ENCODE measurements at regions not wholly inside any gene's neighbourhood (a gene's known extent, or its start where the extent isn't known, plus 50 kb on each side); places are given as distances from the start of the nearest gene placed in this dataset.

- Histone ChIP-seq H3K4me1 (ENCODE audit: insufficient read depth) (peaks cover 58% of the 10 kb centered on the region), H3F3A (replicated peaks; ENCODE audit: low read depth) (peaks cover 18% of the 10 kb centered on the region; the same call in 1 of the 2 replicates), H4K20me1 (replicated peaks; ENCODE audit: insufficient read depth) (no peaks in the 10 kb centered on the region), H2AFZ (no peak overlapping the region), H3K9me2 (ENCODE audit: insufficient read depth) (peaks cover 13% of the 10 kb centered on the region), H3K36me3 (ENCODE audit: insufficient read depth) (no peaks in the 10 kb centered on the region), H3K4me3 (peak overlapping the region; percentile 3; the same call in 1 of the 2 replicates), H3K27me3 (ENCODE audit: insufficient read depth) (no peaks in the 10 kb centered on the region), H3K27ac (ENCODE audit: low read depth) (peak overlapping the region; percentile 94), H3K4me2 (peak overlapping the region; percentile 37), H3K79me2 (replicated peaks; ENCODE audit: insufficient read depth) (no peaks in the 10 kb centered on the region)
- Mint-ChIP-seq H3K27me3 (ENCODE audit: insufficient read depth, low read depth, poor library complexity) (peaks cover 7% of the 10 kb centered on the region), H3K4me3 (no peak overlapping the region), H3K4me1 (peaks cover 59% of the 10 kb centered on the region), H3K9me3 (no peaks in the 10 kb centered on the region), H3K27ac (peak overlapping the region; percentile 96), H3K36me3 (ENCODE audit: low read depth) (no peaks in the 10 kb centered on the region)
- DNase-seq (ENCODE audit: low spot score), result peak; percentile 26
- peak; percentile 17; the same call in 2 of the 3 replicates for ATAC-seq
- peak; percentile 94 for TF ChIP-seq NANOG (IDR thresholded peaks at IDR 0.05; ENCODE audit: borderline replicate concordance)
- TF ChIP-seq, protein P1, sequence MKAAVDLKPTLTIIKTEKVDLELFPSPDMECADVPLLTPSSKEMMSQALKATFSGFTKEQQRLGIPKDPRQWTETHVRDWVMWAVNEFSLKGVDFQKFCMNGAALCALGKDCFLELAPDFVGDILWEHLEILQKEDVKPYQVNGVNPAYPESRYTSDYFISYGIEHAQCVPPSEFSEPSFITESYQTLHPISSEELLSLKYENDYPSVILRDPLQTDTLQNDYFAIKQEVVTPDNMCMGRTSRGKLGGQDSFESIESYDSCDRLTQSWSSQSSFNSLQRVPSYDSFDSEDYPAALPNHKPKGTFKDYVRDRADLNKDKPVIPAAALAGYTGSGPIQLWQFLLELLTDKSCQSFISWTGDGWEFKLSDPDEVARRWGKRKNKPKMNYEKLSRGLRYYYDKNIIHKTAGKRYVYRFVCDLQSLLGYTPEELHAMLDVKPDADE (IDR thresholded peaks at IDR 0.05), result peak; percentile 65; the same call in 1 of the 2 replicates
- TF ChIP-seq, protein P2, sequence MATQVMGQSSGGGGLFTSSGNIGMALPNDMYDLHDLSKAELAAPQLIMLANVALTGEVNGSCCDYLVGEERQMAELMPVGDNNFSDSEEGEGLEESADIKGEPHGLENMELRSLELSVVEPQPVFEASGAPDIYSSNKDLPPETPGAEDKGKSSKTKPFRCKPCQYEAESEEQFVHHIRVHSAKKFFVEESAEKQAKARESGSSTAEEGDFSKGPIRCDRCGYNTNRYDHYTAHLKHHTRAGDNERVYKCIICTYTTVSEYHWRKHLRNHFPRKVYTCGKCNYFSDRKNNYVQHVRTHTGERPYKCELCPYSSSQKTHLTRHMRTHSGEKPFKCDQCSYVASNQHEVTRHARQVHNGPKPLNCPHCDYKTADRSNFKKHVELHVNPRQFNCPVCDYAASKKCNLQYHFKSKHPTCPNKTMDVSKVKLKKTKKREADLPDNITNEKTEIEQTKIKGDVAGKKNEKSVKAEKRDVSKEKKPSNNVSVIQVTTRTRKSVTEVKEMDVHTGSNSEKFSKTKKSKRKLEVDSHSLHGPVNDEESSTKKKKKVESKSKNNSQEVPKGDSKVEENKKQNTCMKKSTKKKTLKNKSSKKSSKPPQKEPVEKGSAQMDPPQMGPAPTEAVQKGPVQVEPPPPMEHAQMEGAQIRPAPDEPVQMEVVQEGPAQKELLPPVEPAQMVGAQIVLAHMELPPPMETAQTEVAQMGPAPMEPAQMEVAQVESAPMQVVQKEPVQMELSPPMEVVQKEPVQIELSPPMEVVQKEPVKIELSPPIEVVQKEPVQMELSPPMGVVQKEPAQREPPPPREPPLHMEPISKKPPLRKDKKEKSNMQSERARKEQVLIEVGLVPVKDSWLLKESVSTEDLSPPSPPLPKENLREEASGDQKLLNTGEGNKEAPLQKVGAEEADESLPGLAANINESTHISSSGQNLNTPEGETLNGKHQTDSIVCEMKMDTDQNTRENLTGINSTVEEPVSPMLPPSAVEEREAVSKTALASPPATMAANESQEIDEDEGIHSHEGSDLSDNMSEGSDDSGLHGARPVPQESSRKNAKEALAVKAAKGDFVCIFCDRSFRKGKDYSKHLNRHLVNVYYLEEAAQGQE (IDR thresholded peaks at IDR 0.05; ENCODE audit: unreplicated experiment), result no peak
These were observed 296.9 kb downstream of the HIVEP2 start for GRCh38 chr6:142648036-142648451.

DNA sequence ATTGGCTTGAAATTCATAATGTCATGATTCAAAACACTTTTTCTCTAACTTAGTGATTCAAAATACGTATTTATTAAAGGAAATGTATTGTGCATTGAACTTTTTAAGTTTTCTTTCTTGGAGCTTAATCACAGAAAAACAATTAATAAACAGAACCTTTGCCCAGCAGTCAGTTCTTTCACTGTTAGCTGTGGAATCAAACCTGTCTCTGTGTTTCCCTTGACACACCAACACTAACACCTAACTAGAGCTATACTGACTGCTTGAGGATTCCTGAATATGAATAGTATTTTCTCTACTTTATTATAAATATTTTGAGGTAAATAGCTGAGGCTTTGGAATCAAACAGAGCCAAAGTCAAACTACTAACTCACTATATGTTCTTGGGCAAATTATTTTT is 296.4 kb downstream of the HIVEP2 start:
- Histone ChIP-seq H3K36me3 (ENCODE audit: insufficient read depth) (no peaks in the 10 kb centered on the region), H2AFZ (no peak overlapping the region), H4K20me1 (replicated peaks; ENCODE audit: insufficient read depth) (no peaks in the 10 kb centered on the region), H3K27me3 (ENCODE audit: insufficient read depth) (no peaks in the 10 kb centered on the region), H3K4me2 (peak overlapping the region; percentile 37; the same call in 1 of the 2 replicates), H3K9me2 (ENCODE audit: insufficient read depth) (peaks cover 13% of the 10 kb centered on the region), H3K4me3 (no peak overlapping the region), H3K4me1 (ENCODE audit: insufficient read depth) (peaks cover 61% of the 10 kb centered on the region), H3K27ac (ENCODE audit: low read depth) (peak overlapping the region; percentile 94), H3F3A (replicated peaks; ENCODE audit: low read depth) (peaks cover 18% of the 10 kb centered on the region; the same call in 1 of the 2 replicates), H3K79me2 (replicated peaks; ENCODE audit: insufficient read depth) (no peaks in the 10 kb centered on the region)
- Mint-ChIP-seq H3K4me3 (no peak overlapping the region), H3K4me1 (peaks cover 61% of the 10 kb centered on the region), H3K9me3 (no peaks in the 10 kb centered on the region), H3K27me3 (ENCODE audit: insufficient read depth, low read depth, poor library complexity) (peaks cover 7% of the 10 kb centered on the region), H3K36me3 (ENCODE audit: low read depth) (no peaks in the 10 kb centered on the region), H3K27ac (peak overlapping the region; percentile 96)
- DNase-seq (ENCODE audit: low spot score) (no peak), ATAC-seq (no peak)
- TF ChIP-seq, protein P2 (IDR thresholded peaks at IDR 0.05; ENCODE audit: unreplicated experiment), result no peak
- TF ChIP-seq ZNF114 (CRISPR knock-in tag; IDR thresholded peaks at IDR 0.05) (no peak), EZH2phosphoT487 (IDR thresholded peaks at IDR 0.05; ENCODE audit: unreplicated experiment) (no peak), ZNF331 (CRISPR knock-in tag; IDR thresholded peaks at IDR 0.05; ENCODE audit: low read depth) (no peak)
